Testis (tissue), 2 donors: ENCODE measurements at regions not wholly inside any gene's neighbourhood (a gene's known extent, or its start where the extent isn't known, plus 50 kb on each side); places are given as distances from the start of the nearest gene placed in this dataset.
"Not testable (repeated sequence)": the region's sequence is repeated elsewhere in the genome, so short reads cannot be mapped to it uniquely, and the experiment has no call there.

ENCODE experiments used
- CTCF ChIP-seq, 3 experiments: fragments of 450-650 bp in 2 of 3; fragments of 200-600 bp in 1 of 3; sonication (generic) in 1 of 3; IDR thresholded peaks; one replicate each; pipeline ENCODE4 v1.5.1; 2016 to 2019; ENCODE audit warnings: antibody characterized with exemption in 3 of 3, mild to moderate bottlenecking in 2 of 3, moderate library complexity in 1 of 3
- POLR2A ChIP-seq: fragments of 450-650 bp; IDR thresholded peaks from one replicate; pipeline ENCODE4 v1.6.1; 2017; ENCODE audit warnings: antibody characterized with exemption, mild to moderate bottlenecking, moderate library complexity

GRCh38 chr1:221971035-221971434 is 229.1 kb upstream of the DUSP10 start:
- not testable (repeated sequence) for TF ChIP-seq CTCF (IDR thresholded peaks at IDR 0.05); POLR2A
